Neural progenitor cell (in vitro differentiated cells): ENCODE measurements at regions not wholly inside any gene's neighbourhood (a gene's known extent, or its start where the extent isn't known, plus 50 kb on each side); places are given as distances from the start of the nearest gene placed in this dataset.

Experiments
- DNase-seq: peaks from one replicate; pipeline ENCODE4 v3.0.0-alpha.2; 2016; ENCODE audit warnings: low spot score
- H2AFZ ChIP-seq: fragments of 200-600 bp; sonication (generic); replicated peaks from 2 replicates; pipeline ENCODE4 v1.6.1; 2016; ENCODE audit warnings: antibody characterized with exemption
- H3F3A ChIP-seq: fragments of 200-600 bp; sonication (generic); 2 replicates; pipeline ENCODE4 v1.6.1; 2016; ENCODE audit warnings: antibody characterized with exemption, low read depth
- H3K27ac ChIP-seq: fragments of 200-600 bp; sonication (generic); 2 replicates; pipeline ENCODE4 v1.5.1; 2016; ENCODE audit warnings: mild to moderate bottlenecking
- H3K27me3 ChIP-seq: fragments of 200-600 bp; sonication (generic); 2 replicates; pipeline ENCODE4 v1.6.1; 2016; ENCODE audit warnings: mild to moderate bottlenecking, moderate library complexity
- H3K36me3 ChIP-seq: fragments of 200-600 bp; sonication (generic); 2 replicates; pipeline ENCODE4 v1.5.1; 2016
- H3K4me1 ChIP-seq: fragments of 200-600 bp; sonication (generic); 2 replicates; pipeline ENCODE4 v1.6.1; 2016; ENCODE audit warnings: mixed run types
- H3K4me2 ChIP-seq: fragments of 200-600 bp; sonication (generic); 2 replicates; pipeline ENCODE4 v1.6.1; 2016
- H3K4me3 ChIP-seq: fragments of 200-600 bp; sonication (generic); 2 replicates; pipeline ENCODE4 v1.5.1; 2016
- H3K79me2 ChIP-seq: fragments of 200-600 bp; sonication (generic); 2 replicates; pipeline ENCODE4 v1.6.1; 2016; ENCODE audit warnings: low read depth
- H3K9ac ChIP-seq: fragments of 200-600 bp; sonication (generic); 2 replicates; pipeline ENCODE4 v1.6.1; 2016
- H3K9me3 ChIP-seq: fragments of 200-600 bp; sonication (generic); 2 replicates; pipeline ENCODE4 v1.5.1; 2016; ENCODE audit warnings: low read depth
- H4K20me1 ChIP-seq: fragments of 200-600 bp; sonication (generic); 2 replicates; pipeline ENCODE4 v1.6.1; 2016; ENCODE audit warnings: low read depth
- H3K27ac Mint-ChIP-seq: 3 replicates; pipeline ENCODE4 v1.8.0; 2021; ENCODE audit warnings: mixed read lengths
- H3K27me3 Mint-ChIP-seq: 2 replicates; pipeline ENCODE4 v1.8.0; 2022; ENCODE audit warnings: low read depth, mild to moderate bottlenecking, inconsistent platforms, moderate library complexity, mixed read lengths; ENCODE audit not compliant: insufficient read depth
- H3K36me3 Mint-ChIP-seq: 3 replicates; pipeline ENCODE4 v1.8.0; 2021; ENCODE audit warnings: mixed read lengths
- H3K4me1 Mint-ChIP-seq: 3 replicates; pipeline ENCODE4 v1.8.0; 2021; ENCODE audit warnings: mixed read lengths
- H3K4me3 Mint-ChIP-seq: 3 replicates; pipeline ENCODE4 v1.8.0; 2021; ENCODE audit warnings: mild to moderate bottlenecking, moderate library complexity, mixed read lengths
- H3K9me3 Mint-ChIP-seq: 3 replicates; pipeline ENCODE4 v1.8.0; 2020; ENCODE audit warnings: mixed read lengths
- EZH2 ChIP-seq: fragments of 200-600 bp; sonication (generic); IDR thresholded peaks from 2 replicates; pipeline ENCODE4 v1.6.1; 2017; ENCODE audit warnings: antibody characterized with exemption, mild to moderate bottlenecking, moderate library complexity
- EZH2phosphoT487 ChIP-seq: fragments of 200-600 bp; sonication (generic); IDR thresholded peaks from 2 replicates; pipeline ENCODE4 v1.6.1; 2017; ENCODE audit warnings: antibody characterized with exemption
- TF ChIP-seq, protein P1 (sequence below): fragments of 200-600 bp; sonication (generic); IDR thresholded peaks from 2 replicates; pipeline ENCODE4 v1.5.1; 2017; ENCODE audit warnings: antibody characterized with exemption, mild to moderate bottlenecking

DNA sequence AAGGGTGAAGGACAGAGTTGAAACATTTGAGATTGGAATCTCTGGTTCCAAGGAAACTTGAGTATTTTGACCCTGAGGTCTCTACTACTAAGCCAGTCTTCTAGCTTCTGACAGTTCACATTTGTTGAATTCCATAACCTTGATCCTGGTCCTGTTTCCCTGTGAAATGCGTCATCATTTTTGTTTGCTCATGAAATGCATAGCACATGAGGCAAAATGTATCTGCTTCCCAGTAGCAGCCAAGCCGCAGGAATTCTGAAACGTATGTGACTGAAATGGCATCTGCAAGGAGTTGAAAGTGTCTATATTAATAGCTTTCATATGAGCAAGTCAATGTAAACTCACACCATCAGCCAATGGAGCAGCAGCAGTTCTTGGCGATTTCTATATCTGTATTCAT, 307.9 kb downstream of the CSNK1G3 start:
- no peaks in the 10 kb centered on the region for H3K27me3 Mint-ChIP-seq
- H3K9me3 Mint-ChIP-seq: no peaks in the 10 kb centered on the region
- Histone ChIP-seq H3K27me3 (no peaks in the 10 kb centered on the region), H3K27ac (no peak overlapping the region), H3F3A (peaks cover 6% of the 10 kb centered on the region), H4K20me1 (no peaks in the 10 kb centered on the region), H3K4me1 (peaks cover 9% of the 10 kb centered on the region), H3K79me2 (no peaks in the 10 kb centered on the region), H2AFZ (no peak overlapping the region), H3K9ac (no peak overlapping the region), H3K4me3 (no peak overlapping the region), H3K4me2 (no peak overlapping the region), H3K36me3 (no peaks in the 10 kb centered on the region), H3K9me3 (no peaks in the 10 kb centered on the region)
- TF ChIP-seq, protein P1, sequence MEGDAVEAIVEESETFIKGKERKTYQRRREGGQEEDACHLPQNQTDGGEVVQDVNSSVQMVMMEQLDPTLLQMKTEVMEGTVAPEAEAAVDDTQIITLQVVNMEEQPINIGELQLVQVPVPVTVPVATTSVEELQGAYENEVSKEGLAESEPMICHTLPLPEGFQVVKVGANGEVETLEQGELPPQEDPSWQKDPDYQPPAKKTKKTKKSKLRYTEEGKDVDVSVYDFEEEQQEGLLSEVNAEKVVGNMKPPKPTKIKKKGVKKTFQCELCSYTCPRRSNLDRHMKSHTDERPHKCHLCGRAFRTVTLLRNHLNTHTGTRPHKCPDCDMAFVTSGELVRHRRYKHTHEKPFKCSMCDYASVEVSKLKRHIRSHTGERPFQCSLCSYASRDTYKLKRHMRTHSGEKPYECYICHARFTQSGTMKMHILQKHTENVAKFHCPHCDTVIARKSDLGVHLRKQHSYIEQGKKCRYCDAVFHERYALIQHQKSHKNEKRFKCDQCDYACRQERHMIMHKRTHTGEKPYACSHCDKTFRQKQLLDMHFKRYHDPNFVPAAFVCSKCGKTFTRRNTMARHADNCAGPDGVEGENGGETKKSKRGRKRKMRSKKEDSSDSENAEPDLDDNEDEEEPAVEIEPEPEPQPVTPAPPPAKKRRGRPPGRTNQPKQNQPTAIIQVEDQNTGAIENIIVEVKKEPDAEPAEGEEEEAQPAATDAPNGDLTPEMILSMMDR: no peak
- TF ChIP-seq EZH2 (no peak), EZH2phosphoT487 (no peak)
- H3K27ac Mint-ChIP-seq: no peak overlapping the region
- DNase-seq: no peak
- H3K36me3 Mint-ChIP-seq: peaks cover 2% of the 10 kb centered on the region
- peaks cover 13% of the 10 kb centered on the region for H3K4me1 Mint-ChIP-seq
- no peak overlapping the region for H3K4me3 Mint-ChIP-seq

DNA sequence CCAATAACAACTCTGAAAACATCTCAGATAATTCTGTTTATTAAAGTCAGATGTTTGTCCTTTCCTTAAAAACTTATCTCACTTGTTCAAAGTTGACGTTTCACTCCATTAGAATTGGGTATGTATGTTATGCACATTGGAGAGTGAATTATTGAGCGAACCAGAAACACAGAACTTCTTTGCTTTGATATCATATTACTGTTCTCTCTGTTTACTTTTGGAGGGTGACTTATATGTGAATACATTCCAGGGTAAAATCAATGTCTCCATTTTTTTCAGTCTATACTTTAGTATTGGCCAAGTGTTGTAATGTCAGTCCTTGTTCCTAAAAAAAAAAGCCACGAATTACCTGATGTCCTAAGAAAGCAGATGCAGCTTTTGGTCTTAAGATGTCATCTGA, 307.4 kb downstream of the CSNK1G3 start:
- Mint-ChIP-seq H3K27ac (peak overlapping the region; percentile 5), H3K36me3 (no peaks in the 10 kb centered on the region), H3K27me3 (no peaks in the 10 kb centered on the region), H3K4me1 (peaks cover 17% of the 10 kb centered on the region), H3K9me3 (no peaks in the 10 kb centered on the region), H3K4me3 (no peak overlapping the region)
- TF ChIP-seq, protein P1: no peak
- no peak for TF ChIP-seq EZH2phosphoT487
- TF ChIP-seq EZH2: no peak
- H2AFZ ChIP-seq: no peak overlapping the region
- H4K20me1 ChIP-seq: no peaks in the 10 kb centered on the region
- H3K79me2 ChIP-seq: no peaks in the 10 kb centered on the region
- no peak for DNase-seq
- no peak overlapping the region for H3K4me2 ChIP-seq
- no peak overlapping the region for H3K9ac ChIP-seq
- no peaks in the 10 kb centered on the region for H3K27me3 ChIP-seq
- H3K27ac ChIP-seq: no peak overlapping the region
- H3K4me3 ChIP-seq: no peak overlapping the region
- no peaks in the 10 kb centered on the region for H3K9me3 ChIP-seq
- H3F3A ChIP-seq: peaks cover 7% of the 10 kb centered on the region
- peaks cover 13% of the 10 kb centered on the region for H3K4me1 ChIP-seq
- no peaks in the 10 kb centered on the region for H3K36me3 ChIP-seq

DNA sequence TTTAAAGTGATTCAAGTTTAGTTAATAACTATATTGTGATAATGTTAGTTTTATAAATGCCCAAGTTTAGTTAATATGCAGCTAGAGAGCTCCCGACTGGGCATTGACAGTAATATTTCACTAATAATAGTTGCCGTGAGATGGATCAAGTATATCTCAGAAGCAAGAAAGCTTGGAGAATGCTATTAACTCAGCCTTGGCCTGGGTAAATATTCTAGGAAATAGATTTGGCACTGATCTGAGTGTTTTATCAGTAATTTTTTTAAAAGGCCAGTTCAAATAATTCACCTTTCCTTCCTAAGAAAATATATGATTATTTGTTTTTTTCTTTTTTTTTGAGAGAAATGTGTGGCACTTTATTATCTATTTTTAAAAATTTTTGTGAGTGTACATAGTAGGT, 305.3 kb downstream of the CSNK1G3 start:
- Histone ChIP-seq H3K4me3 (no peak overlapping the region), H2AFZ (no peak overlapping the region), H3K9me3 (no peaks in the 10 kb centered on the region), H3K4me2 (no peak overlapping the region), H4K20me1 (no peaks in the 10 kb centered on the region), H3K79me2 (no peaks in the 10 kb centered on the region), H3K4me1 (peaks cover 16% of the 10 kb centered on the region), H3K36me3 (no peaks in the 10 kb centered on the region), H3K9ac (no peak overlapping the region), H3K27me3 (no peaks in the 10 kb centered on the region), H3F3A (peaks cover 7% of the 10 kb centered on the region), H3K27ac (no peak overlapping the region)
- no peak for TF ChIP-seq EZH2
- Mint-ChIP-seq H3K36me3 (no peaks in the 10 kb centered on the region), H3K4me3 (no peak overlapping the region), H3K9me3 (no peaks in the 10 kb centered on the region), H3K4me1 (peaks cover 34% of the 10 kb centered on the region), H3K27ac (no peak overlapping the region), H3K27me3 (peaks cover 2% of the 10 kb centered on the region)
- no peak for DNase-seq

DNA sequence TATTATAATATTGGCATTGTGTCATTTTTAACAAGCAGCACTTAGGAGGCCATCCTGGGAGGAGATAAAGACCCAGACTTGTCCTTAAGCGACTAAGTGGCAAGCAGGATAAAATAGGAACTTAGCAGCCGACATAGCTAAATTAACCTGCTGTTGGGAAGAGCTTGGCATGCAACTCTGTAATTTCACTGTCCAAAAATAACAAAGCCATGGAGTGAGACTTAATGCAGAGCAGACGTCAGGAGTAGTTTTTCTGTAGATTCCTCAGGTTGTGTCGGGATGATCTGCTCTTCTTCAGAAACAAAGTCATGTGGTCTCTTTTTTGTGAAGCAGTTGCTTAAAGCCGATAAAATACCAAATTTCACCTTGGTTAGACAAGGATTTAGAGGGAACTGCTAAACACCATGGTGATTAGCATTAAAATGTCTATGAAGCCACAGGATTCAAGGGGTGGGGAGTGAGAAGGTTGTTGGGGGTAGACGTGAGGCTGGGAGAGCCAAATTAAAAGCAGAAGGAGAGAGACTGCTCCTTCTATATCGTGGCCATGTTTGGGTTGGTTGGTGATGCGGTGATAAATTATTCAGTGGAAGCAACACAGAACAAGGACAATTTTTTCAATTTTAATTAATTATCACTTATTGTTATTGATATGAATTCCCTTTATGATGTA, 303.0 kb downstream of the CSNK1G3 start:
- Histone ChIP-seq H3K9ac (no peak overlapping the region), H3F3A (peaks cover 7% of the 10 kb centered on the region), H4K20me1 (no peaks in the 10 kb centered on the region), H3K27me3 (no peaks in the 10 kb centered on the region), H2AFZ (peak overlapping the region; percentile 85), H3K4me1 (peaks cover 39% of the 10 kb centered on the region), H3K79me2 (no peaks in the 10 kb centered on the region), H3K27ac (no peak overlapping the region), H3K4me3 (no peak overlapping the region), H3K36me3 (no peaks in the 10 kb centered on the region), H3K9me3 (no peaks in the 10 kb centered on the region), H3K4me2 (peak overlapping the region; percentile 33)
- Mint-ChIP-seq H3K4me3 (peak overlapping the region; percentile 25), H3K4me1 (peaks cover 58% of the 10 kb centered on the region), H3K27me3 (peaks cover 2% of the 10 kb centered on the region), H3K9me3 (no peaks in the 10 kb centered on the region), H3K27ac (peak overlapping the region; percentile 83), H3K36me3 (no peaks in the 10 kb centered on the region)
- no peak for DNase-seq
- TF ChIP-seq EZH2phosphoT487: no peak
- TF ChIP-seq EZH2: no peak
- TF ChIP-seq, protein P1: no peak
